RWPE1 (cell line): ENCODE measurements at regions not wholly inside any gene's neighbourhood (a gene's known extent, or its start where the extent isn't known, plus 50 kb on each side); places are given as distances from the start of the nearest gene placed in this dataset.

Experiments
- CTCF ChIA-PET: fragments of 350-600 bp; sonication (Branson Sonifier 250); formaldehyde crosslinking; extraction: SDS; loops from one replicate; lab custom pipeline; 2021; lab: Yijun Ruan, JAX
- POLR2A ChIA-PET: fragments of 400-600 bp; formaldehyde crosslinking; extraction: SDS; loops from one replicate; lab custom pipeline; 2020; ENCODE audit warnings: antibody characterized with exemption; ENCODE audit not compliant: low non-redundant PET; lab: Yijun Ruan, JAX
- DNase-seq: peaks from one replicate; pipeline ENCODE4 v3.0.0; 2012; ENCODE audit warnings: low spot score
- H3K27ac ChIP-seq: fragments of 450-650 bp; 2 replicates; pipeline ENCODE4 v1.5.1; 2017
- TF ChIP-seq, protein P1 (sequence below): fragments of 450-650 bp; conservative IDR thresholded peaks from 2 replicates; pipeline ENCODE4 v1.5.1; 2017; ENCODE audit warnings: low read depth, mild to moderate bottlenecking

DNA sequence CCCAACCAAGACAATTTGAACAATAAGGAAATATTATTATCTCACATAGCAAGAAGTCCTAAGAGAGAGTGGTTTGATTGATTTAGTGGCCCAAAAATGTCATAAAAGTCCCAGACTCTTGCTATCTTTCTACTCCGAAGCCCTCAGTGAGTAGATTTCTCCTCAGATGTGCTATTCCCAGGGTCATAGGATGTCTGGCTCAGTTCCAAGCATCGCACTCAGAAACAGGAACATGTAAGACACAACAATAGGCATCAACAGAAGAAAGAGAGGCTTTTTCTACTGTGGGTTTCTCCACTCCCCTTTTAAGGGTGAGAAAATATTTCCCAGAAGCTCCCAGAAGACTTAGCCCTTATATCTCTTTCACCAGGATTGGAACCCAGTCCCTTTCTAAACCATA is 188.1 kb upstream of the CDKN3 start:
- ChIA-PET CTCF (no interaction called here), POLR2A (no interaction called here)
- TF ChIP-seq, protein P1, sequence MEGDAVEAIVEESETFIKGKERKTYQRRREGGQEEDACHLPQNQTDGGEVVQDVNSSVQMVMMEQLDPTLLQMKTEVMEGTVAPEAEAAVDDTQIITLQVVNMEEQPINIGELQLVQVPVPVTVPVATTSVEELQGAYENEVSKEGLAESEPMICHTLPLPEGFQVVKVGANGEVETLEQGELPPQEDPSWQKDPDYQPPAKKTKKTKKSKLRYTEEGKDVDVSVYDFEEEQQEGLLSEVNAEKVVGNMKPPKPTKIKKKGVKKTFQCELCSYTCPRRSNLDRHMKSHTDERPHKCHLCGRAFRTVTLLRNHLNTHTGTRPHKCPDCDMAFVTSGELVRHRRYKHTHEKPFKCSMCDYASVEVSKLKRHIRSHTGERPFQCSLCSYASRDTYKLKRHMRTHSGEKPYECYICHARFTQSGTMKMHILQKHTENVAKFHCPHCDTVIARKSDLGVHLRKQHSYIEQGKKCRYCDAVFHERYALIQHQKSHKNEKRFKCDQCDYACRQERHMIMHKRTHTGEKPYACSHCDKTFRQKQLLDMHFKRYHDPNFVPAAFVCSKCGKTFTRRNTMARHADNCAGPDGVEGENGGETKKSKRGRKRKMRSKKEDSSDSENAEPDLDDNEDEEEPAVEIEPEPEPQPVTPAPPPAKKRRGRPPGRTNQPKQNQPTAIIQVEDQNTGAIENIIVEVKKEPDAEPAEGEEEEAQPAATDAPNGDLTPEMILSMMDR = no peak
- DNase-seq = no peak
- no peak overlapping the region for H3K27ac ChIP-seq

DNA sequence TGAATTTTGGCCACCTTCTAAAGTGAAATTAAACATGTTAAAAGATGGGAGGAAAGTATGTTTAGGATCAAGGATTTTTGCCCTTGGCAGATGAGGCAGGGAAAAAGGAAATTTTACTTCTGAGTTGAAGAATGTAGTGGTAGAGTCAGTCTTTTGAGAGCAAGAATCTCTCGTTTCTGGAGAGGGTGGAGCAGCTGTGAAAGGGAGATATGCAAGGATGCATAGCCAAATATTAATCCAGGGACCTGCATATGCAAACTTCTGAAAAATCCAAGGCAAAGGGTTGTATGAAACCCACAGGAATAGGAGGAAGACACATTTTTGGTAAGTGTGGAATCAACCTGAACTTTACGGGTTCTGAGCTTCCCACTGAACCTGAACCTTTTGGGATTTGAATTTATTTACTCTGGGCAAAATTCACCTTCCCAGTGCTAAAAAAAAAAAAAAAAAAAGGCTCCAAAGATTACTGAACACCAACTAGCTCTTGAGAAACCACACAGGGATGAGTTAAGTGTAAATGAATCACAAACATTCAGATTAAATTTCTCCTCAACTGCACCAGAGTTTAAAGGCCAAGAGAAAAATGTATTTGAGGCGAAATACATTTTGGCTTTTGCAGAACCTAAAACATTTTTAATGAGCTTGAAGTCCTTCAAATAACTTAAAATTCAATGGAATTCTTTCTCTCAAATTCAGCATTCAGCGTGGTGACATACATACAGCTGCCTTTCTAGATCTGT is 187.1 kb upstream of the CDKN3 start:
- TF ChIP-seq, protein P1 = no peak
- ChIA-PET CTCF (interaction anchor here (0.6 kb wide), 1 partner anchor 724 kb away, joined by 3 read pairs; no protein-coding TSS in a partner anchor), POLR2A (no interaction called here)
- DNase-seq = no peak
- no peak overlapping the region for H3K27ac ChIP-seq

DNA sequence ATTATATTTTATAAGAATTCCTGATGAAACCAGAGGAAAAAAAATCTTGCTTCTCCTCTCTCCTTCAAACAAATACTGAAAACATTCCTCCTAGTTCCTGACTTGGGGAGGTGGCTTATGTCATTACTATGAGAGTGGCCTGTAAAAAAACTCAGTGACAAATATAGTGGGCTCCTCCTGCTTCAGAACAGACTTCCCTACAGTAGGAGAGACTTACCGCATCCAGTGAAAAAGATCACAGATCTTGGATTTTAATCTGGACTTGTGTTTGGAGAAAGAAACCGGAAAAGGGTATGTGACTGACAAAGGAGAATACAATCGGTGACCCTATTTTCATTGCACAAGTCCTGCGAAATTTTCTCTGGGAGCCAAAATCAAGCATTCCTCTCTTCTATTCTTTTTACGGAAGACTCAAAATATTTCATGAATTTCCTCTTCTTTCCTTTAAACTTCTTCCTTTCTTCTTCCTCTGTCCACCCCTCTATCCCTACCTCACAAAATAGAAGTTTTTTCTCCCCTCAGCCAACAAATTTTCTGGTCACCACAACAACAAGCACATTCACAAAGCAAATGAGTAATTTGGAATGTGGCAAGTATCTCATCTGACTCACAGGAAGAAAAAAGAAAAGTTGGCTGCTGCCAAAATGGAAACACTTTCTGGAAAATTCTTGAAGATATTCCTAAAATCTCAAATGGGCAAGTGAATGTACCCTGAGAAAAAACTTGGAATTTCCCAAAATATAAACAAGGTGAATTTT is 185.1 kb upstream of the CDKN3 start:
- CTCF ChIA-PET = no interaction called here
- TF ChIP-seq, protein P1 = no peak
- H3K27ac ChIP-seq = no peak overlapping the region
- DNase-seq = peak; percentile 64
- POLR2A ChIA-PET = no interaction called here

DNA sequence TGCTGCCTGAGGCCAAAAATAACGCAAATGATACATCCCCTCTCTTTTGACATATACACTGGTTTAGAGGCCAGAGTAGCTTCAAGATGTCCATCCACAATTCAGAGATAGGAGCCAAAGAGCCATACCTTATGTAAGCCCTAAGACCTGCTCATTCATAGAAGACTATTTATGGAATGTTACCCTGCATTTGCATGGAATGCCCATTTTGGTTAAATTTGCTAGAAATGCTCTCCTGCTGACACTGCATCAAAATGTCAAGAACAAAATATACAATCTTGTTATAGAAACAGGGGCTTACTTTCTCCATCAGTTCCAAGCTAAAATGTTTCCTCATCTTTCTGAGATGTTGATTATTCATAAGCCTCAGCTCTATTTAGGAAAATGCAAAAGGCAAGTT is 183.3 kb upstream of the CDKN3 start:
- DNase-seq = no peak
- TF ChIP-seq, protein P1 = no peak
- CTCF ChIA-PET = interaction anchor here (0.5 to 0.7 kb wide), 2 partner anchors 11 to 400 kb away, joined by 3 read pairs; no protein-coding TSS in a partner anchor
- POLR2A ChIA-PET = no interaction called here
- no peak overlapping the region for H3K27ac ChIP-seq

DNA sequence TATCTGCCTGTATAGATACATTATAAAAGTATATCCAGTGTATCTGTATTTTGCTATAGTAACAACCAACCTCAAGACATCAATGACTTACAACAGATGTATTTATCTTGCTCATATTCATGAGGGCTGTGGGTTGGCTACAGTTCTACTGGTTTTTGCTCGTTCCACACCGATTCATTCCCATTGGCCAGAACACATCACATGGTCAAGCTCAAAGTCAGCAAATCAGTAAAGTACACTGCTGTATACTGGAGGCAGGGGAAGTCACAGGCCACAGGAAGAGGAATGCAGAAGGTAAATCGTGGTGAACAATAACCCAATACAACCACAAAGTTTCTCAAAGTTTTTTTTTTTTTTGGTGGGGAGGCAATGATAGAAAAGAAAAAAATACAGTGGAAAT is 180.0 kb upstream of the CDKN3 start:
- TF ChIP-seq, protein P1 = no peak
- no peak for DNase-seq
- POLR2A ChIA-PET = no interaction called here
- no peak overlapping the region for H3K27ac ChIP-seq
- CTCF ChIA-PET = interaction anchor here (0.7 to 1.1 kb wide), 2 partner anchors 122 to 669 kb away, joined by 3 to 4 read pairs; no protein-coding TSS in a partner anchor

DNA sequence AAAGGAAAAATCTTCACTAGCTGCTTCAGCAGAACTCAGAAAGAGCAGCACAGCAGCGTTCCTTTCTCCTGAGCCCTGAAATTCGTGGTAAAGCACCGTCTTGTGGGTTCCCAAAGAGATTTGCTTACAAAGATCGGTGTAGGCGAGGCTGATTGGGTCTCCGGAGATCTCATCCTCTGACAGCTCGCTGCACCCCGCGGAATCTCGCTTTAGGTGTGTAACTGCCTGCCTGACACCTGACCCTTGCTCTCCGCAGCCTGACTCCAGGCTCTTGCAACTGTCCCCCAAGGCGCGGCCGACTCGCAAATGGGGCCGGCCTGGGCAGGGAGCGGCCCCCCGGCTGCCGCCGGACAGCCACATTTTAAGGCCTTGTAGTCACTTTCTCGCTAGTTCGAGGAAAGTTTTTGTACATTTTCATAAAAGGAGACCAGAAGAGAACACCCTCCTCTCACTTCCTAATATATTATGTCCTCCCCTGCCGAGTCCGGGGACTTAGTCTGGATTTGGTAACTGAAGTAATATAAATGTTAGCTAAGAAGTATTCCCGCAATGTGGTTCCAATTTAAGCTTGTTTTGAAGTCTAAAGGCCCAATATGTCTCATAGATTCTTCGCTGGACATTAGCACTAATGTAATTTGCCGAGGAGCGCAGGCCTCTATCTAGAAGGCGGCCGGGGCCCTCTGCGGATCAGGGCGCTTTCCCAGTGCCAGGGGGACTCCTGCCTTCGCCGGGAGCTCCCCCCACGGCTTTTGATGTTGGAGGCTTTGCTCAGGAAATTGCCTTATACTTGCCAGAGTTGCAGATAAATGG is 177.3 kb upstream of the CDKN3 start:
- no peak overlapping the region for H3K27ac ChIP-seq
- TF ChIP-seq, protein P1 = no peak
- ChIA-PET POLR2A (interaction anchor here (1.0 kb wide), 1 partner anchor 11 kb away, joined by 3 read pairs; no protein-coding TSS in a partner anchor), CTCF (no interaction called here)
- DNase-seq = no peak
